Adrenal gland (tissue), 9 donors: ENCODE measurements at regions not wholly inside any gene's neighbourhood (a gene's known extent, or its start where the extent isn't known, plus 50 kb on each side); places are given as distances from the start of the nearest gene placed in this dataset.
A peak's percentile ranks its signal among the peaks of the same experiment; 100 is the strongest.

Experiments used
- DNase-seq, 7 donors: peaks; one replicate each; pipeline ENCODE4 v3.0.0-alpha.2; 2019 to 2020
- H3K27ac ChIP-seq, 5 donors: fragments of 200-600 bp; sonication (generic) in 4 of 5; 1 replicate in 3 of 5; 2 replicates in 2 of 5; pipeline versions ENCODE4 v1.5.1 to v1.8.0; 2016 to 2020; ENCODE audit warnings: mild to moderate bottlenecking in 1 of 5
- H3K27me3 ChIP-seq: fragments of 200-600 bp; 2 replicates; pipeline ENCODE4 v1.8.0; 2021
- H3K36me3 ChIP-seq, 2 donors: fragments of 200-600 bp; replicated peaks in 1 of 2; 1 replicate in 1 of 2; 2 replicates in 1 of 2; pipeline versions ENCODE4 v1.5.1 to v1.8.0; 2018 to 2022
- H3K4me1 ChIP-seq, 2 donors: fragments of 200-600 bp; replicated peaks in 1 of 2; 1 replicate in 1 of 2; 2 replicates in 1 of 2; pipeline versions ENCODE4 v1.5.1 to v1.8.0; 2018 to 2021
- H3K4me3 ChIP-seq, 4 donors: fragments of 200-600 bp; sonication (generic) in 3 of 4; one replicate each; pipeline ENCODE4 v1.5.1; 2016 to 2018
- H3K9me3 ChIP-seq, 3 donors: fragments of 200-600 bp; sonication (generic) in 1 of 3; replicated peaks in 1 of 3; 1 replicate in 2 of 3; 2 replicates in 1 of 3; pipeline versions ENCODE4 v1.5.1 to v1.8.0; 2016 to 2021
- POLR2A ChIP-seq, 2 donors: fragments of 450-650 bp; IDR thresholded peaks; one replicate each; pipeline ENCODE4 v1.6.1; 2017; ENCODE audit warnings: antibody characterized with exemption in 2 of 2, mild to moderate bottlenecking in 2 of 2, moderate library complexity in 1 of 2
- WGBS, 4 donors: extraction: QIAGEN DNeasy Blood & Tissue Kit in 2 of 4; methylation state at CpG; one replicate each; pipeline versions ENCODE4 v1.1.5 to v1.1.7; 2013 to 2017; 5-methylcytosine and 5-hydroxymethylcytosine counted together
- intact Hi-C, 2 donors: fragments of 100-400 bp; cut with DNase I; formaldehyde crosslinking; loops; one replicate each; pipeline versions ENCODE4 v1.14.1 to v1.15.0; 2022 to 2023
- TF ChIP-seq, protein P1 (sequence below), 6 experiments: fragments of 450-650 bp in 4 of 6; fragments of 200-600 bp in 2 of 6; sonication (generic) in 1 of 6; IDR thresholded peaks; 1 replicate in 5 of 6; 2 replicates in 1 of 6; pipeline versions ENCODE4 v1.5.1 to v1.8.0; 2016 to 2021; ENCODE audit warnings: antibody characterized with exemption in 6 of 6, mild to moderate bottlenecking in 2 of 6, moderate library complexity in 1 of 6
- donor health status: healthy with polysubstance abuse.
- donor health status: Bipolar disorder and iron deficiency.
- donor health status: DM: yes; HTN: yes; CAD: no.
- donor health status: DM: no; HTN: no; CAD: no.
- donor health status: DM: no; HTN: no; CAD: no.

DNA sequence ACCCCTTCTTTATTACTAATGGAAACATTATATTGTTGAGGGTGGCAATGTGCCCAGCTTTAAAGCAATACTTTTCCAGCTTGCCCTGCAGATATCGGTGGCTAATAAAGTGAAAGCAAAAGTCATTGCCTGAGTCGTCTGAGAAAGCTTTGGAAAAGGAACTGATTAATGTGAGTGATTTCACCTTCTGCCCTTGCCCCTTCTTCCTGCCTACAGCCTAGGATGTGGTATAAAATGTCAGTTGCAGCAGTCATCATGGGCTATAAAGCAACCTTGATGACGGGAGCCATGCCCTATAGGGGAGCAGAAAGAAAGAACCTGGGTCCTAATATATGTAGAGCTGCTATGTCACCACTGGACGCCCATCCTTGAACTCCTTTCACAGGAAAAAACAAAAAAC lies 132.4 kb upstream of the USP9X start:
- H3K36me3 ChIP-seq = no peaks in the 10 kb centered on the region
- TF ChIP-seq POLR2A (IDR thresholded peaks at IDR 0.05) = no peak
- H3K9me3 ChIP-seq = no peaks in the 10 kb centered on the region
- H3K27ac ChIP-seq = peak overlapping the region in 4 of 5 donors; percentile 30 to 64 (median 34)
- 11 to 41% (median 31%) methylated on average over 3 to 4 of the region's 4 CpGs for WGBS, 4 donors
- H3K4me1 ChIP-seq = peaks cover 0 to 6% of the 10 kb centered on the region in 2 donors
- H3K4me3 ChIP-seq = peak overlapping the region in 2 of 4 donors; percentile 22 to 52
- peak in 2 of 7 donors; percentile 23 to 30 for DNase-seq
- intact Hi-C loops = no loop called here
- H3K27me3 ChIP-seq = peaks cover 11% of the 10 kb centered on the region

DNA sequence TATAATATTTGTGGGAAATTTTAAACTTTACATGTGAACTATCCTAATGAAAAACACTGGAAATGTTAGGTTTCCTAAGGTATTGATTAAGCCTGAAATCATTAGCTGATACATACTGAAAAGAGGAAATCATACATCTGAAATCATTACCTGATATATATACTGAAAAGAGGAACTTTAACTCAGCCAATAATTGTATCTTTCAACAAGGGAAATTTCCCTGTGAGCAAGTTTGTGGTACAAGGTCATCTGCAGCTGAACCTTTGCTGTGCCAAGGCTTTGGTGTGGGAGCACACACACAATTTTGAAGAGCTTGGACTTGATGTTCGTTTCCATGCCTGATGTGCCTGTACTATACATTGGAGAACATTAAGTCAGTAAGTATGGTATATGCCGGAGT lies 131.9 kb upstream of the USP9X start:
- WGBS, 4 donors = 58 to 74% (median 64%) methylated on average over 2 of the region's 2 CpGs
- peak in 1 of 7 donors; percentile 5 for DNase-seq
- TF ChIP-seq, protein P1, sequence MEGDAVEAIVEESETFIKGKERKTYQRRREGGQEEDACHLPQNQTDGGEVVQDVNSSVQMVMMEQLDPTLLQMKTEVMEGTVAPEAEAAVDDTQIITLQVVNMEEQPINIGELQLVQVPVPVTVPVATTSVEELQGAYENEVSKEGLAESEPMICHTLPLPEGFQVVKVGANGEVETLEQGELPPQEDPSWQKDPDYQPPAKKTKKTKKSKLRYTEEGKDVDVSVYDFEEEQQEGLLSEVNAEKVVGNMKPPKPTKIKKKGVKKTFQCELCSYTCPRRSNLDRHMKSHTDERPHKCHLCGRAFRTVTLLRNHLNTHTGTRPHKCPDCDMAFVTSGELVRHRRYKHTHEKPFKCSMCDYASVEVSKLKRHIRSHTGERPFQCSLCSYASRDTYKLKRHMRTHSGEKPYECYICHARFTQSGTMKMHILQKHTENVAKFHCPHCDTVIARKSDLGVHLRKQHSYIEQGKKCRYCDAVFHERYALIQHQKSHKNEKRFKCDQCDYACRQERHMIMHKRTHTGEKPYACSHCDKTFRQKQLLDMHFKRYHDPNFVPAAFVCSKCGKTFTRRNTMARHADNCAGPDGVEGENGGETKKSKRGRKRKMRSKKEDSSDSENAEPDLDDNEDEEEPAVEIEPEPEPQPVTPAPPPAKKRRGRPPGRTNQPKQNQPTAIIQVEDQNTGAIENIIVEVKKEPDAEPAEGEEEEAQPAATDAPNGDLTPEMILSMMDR (IDR thresholded peaks at IDR 0.05) = no peak
- no peak for TF ChIP-seq POLR2A (IDR thresholded peaks at IDR 0.05)
- Histone ChIP-seq H3K27me3 (peaks cover 11% of the 10 kb centered on the region), H3K36me3 (no peaks in the 10 kb centered on the region), H3K4me1 (peaks cover 0 to 6% of the 10 kb centered on the region in 2 donors), H3K27ac (peak overlapping the region in 2 of 5 donors; percentile 33 to 35), H3K9me3 (no peaks in the 10 kb centered on the region), H3K4me3 (no peak overlapping the region)
- intact Hi-C loops = no loop called here

DNA sequence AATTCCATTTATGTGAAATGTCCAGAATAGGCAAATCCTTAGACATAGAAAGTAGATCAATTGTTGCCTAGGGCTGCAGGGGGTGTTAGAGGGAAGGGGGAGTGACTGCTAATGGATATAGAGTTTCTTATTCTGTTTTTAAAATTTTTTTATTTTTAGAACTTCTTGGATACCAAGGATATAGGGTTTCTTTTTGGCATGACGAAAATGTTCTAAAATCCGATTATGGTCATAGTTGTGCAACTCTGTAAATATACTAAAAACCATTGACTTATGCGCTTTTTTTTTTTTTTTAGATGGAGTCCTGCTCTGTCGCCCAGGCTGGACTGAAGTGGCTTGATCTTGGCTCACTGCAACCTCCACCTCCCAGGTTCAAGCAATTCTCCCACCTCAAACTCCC lies 125.2 kb upstream of the USP9X start:
- no peaks in the 10 kb centered on the region for H3K27me3 ChIP-seq
- H3K27ac ChIP-seq = no peak overlapping the region
- DNase-seq = no peak
- no peak for TF ChIP-seq POLR2A (IDR thresholded peaks at IDR 0.05)
- TF ChIP-seq, protein P1 (IDR thresholded peaks at IDR 0.05) = no peak
- no peak overlapping the region for H3K4me3 ChIP-seq
- no peaks in the 10 kb centered on the region for H3K4me1 ChIP-seq
- intact Hi-C loops = no loop called here
- H3K9me3 ChIP-seq = peaks cover 0 to 8% (median 0%) of the 10 kb centered on the region in 3 donors
- 83 to 86% (median 85%) methylated on average over 4 of the region's 4 CpGs for WGBS, 4 donors
- H3K36me3 ChIP-seq = no peaks in the 10 kb centered on the region

DNA sequence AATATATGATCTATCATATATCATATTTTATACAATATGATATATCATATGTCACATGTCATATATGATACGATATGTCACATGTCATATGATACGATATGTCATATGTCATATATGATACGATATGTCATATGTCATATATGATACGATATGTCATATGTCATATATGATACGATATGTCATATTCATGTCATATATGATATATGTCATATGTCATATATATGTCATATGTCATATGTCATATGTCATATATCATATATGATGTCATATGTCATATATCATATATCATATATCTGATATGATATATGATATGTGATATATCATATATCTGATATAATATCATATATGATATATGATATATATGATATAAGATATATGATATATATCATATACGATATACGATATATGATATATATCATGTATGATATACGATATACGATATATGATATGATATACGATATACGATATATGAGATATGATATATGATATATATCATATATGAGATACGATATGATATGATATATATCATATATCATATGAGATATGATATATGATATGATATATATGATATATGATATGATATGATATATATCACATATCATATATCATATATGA lies 122.3 kb upstream of the USP9X start:
- Histone ChIP-seq H3K9me3 (peaks cover 0 to 8% (median 0%) of the 10 kb centered on the region in 3 donors), H3K27ac (no peak overlapping the region), H3K36me3 (no peaks in the 10 kb centered on the region), H3K27me3 (no peaks in the 10 kb centered on the region), H3K4me1 (no peaks in the 10 kb centered on the region), H3K4me3 (no peak overlapping the region)
- TF ChIP-seq, protein P1 (IDR thresholded peaks at IDR 0.05) = no peak
- no peak for TF ChIP-seq POLR2A (IDR thresholded peaks at IDR 0.05)
- DNase-seq = no peak
- 78 to 96% (median 90%) methylated on average over 12 of the region's 12 CpGs for WGBS, 4 donors
- intact Hi-C loops = no loop called here

DNA sequence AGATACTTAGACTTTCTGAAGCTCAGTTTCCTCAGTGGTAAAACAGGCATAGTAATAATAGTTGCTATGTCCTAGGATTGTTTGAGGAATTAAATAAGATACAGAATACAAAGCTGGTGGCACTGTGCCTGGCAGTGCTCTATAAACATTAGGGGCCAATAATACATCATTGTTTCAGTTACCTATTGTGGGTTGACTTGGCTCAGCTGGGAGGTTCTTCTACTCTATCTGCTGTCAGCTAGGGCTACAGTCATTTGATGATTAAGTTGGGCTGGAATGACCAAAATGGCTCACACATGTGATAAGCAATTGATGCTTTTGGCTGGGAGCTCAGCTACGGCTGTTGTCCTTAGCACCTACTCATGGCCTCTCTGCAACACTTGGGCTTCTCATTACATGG lies 121.2 kb upstream of the USP9X start:
- WGBS, 4 donors = 76 to 100% (median 98%) methylated on average over 1 of the region's 1 CpG
- intact Hi-C loops = no loop called here
- no peak for DNase-seq
- Histone ChIP-seq H3K4me3 (no peak overlapping the region), H3K9me3 (peaks cover 0 to 8% (median 0%) of the 10 kb centered on the region in 3 donors), H3K27me3 (no peaks in the 10 kb centered on the region), H3K4me1 (no peaks in the 10 kb centered on the region), H3K36me3 (no peaks in the 10 kb centered on the region), H3K27ac (peak overlapping the region in 1 of 5 donors; percentile 0)
- TF ChIP-seq POLR2A (IDR thresholded peaks at IDR 0.05) = no peak
- TF ChIP-seq, protein P1 (IDR thresholded peaks at IDR 0.05) = no peak
